WTC11 (cell line): ENCODE measurements at regions not wholly inside any gene's neighbourhood (a gene's known extent, or its start where the extent isn't known, plus 50 kb on each side); places are given as distances from the start of the nearest gene placed in this dataset.
"Not testable (repeated sequence)": the region's sequence is repeated elsewhere in the genome, so short reads cannot be mapped to it uniquely, and the experiment has no call there.

Experiments used
- ATAC-seq: fragments of 200-7000 bp; cut with Tn5 transposase; 2 replicates; pipeline ENCODE4 v1.10.0; 2021; ENCODE audit warnings: mild to moderate bottlenecking, moderate library complexity
- CTCF ChIA-PET: fragments of 300-600 bp; sonication (Branson Sonifier 250); formaldehyde crosslinking; loops from one replicate; lab custom pipeline; 2021; ENCODE audit warnings: antibody characterized with exemption; lab: Charles Lee
- POLR2A ChIA-PET: fragments of 350-600 bp; sonication (Branson Sonifier 250); formaldehyde crosslinking; loops from one replicate; lab custom pipeline; 2021; ENCODE audit warnings: antibody characterized with exemption; lab: Charles Lee
- DNase-seq: peaks from one replicate; pipeline ENCODE4 v3.0.0; 2021; ENCODE audit warnings: low spot score
- H3K27ac Mint-ChIP-seq: 2 replicates; pipeline ENCODE4 v1.8.0; 2021; ENCODE audit warnings: mixed read lengths
- H3K27me3 Mint-ChIP-seq: 2 replicates; pipeline ENCODE4 v1.8.0; 2021; ENCODE audit warnings: low read depth, mild to moderate bottlenecking, moderate library complexity, mixed read lengths
- H3K36me3 Mint-ChIP-seq: 2 replicates; pipeline ENCODE4 v1.8.0; 2021; ENCODE audit warnings: mixed read lengths
- H3K4me1 Mint-ChIP-seq: 2 replicates; pipeline ENCODE4 v1.8.0; 2022; ENCODE audit warnings: mixed read lengths
- H3K4me3 Mint-ChIP-seq: 2 replicates; pipeline ENCODE4 v1.8.0; 2021; ENCODE audit warnings: mild to moderate bottlenecking, moderate library complexity, mixed read lengths
- H3K9me3 Mint-ChIP-seq: 2 replicates; pipeline ENCODE4 v1.8.0; 2021; ENCODE audit warnings: mixed read lengths

- H3K36me3 Mint-ChIP-seq, H3K4me1 Mint-ChIP-seq, ATAC-seq, POLR2A ChIA-PET, H3K27me3 Mint-ChIP-seq, H3K27ac Mint-ChIP-seq, H3K9me3 Mint-ChIP-seq, CTCF ChIA-PET, DNase-seq, H3K4me3 Mint-ChIP-seq: not testable (repeated sequence)
Observed at GRCh38 chr2:110311713-110312444, 99.5 kb upstream of the MTLN start.

GRCh38 chr2:110310988-110311475 lies 98.7 kb upstream of the MTLN start:
- H3K9me3 Mint-ChIP-seq, DNase-seq, H3K4me1 Mint-ChIP-seq, POLR2A ChIA-PET, H3K36me3 Mint-ChIP-seq, CTCF ChIA-PET, H3K27ac Mint-ChIP-seq, H3K27me3 Mint-ChIP-seq, ATAC-seq, H3K4me3 Mint-ChIP-seq: not testable (repeated sequence)

GRCh38 chr2:110308728-110309127 lies 96.4 kb upstream of the MTLN start:
- H3K4me1 Mint-ChIP-seq, CTCF ChIA-PET, H3K4me3 Mint-ChIP-seq, H3K27ac Mint-ChIP-seq, ATAC-seq, H3K36me3 Mint-ChIP-seq, DNase-seq, H3K27me3 Mint-ChIP-seq, H3K9me3 Mint-ChIP-seq, POLR2A ChIA-PET: not testable (repeated sequence)

GRCh38 chr2:110292807-110293206 lies 80.5 kb upstream of the MTLN start:
- H3K27ac Mint-ChIP-seq, CTCF ChIA-PET, H3K36me3 Mint-ChIP-seq: not testable (repeated sequence)

GRCh38 chr2:110291909-110292579 lies 79.7 kb upstream of the MTLN start:
- H3K27ac Mint-ChIP-seq, H3K27me3 Mint-ChIP-seq, POLR2A ChIA-PET, H3K36me3 Mint-ChIP-seq, H3K4me1 Mint-ChIP-seq, H3K4me3 Mint-ChIP-seq, DNase-seq, CTCF ChIA-PET, H3K9me3 Mint-ChIP-seq, ATAC-seq: not testable (repeated sequence)

More at GRCh38 chr2:110292807-110293206, 80.5 kb upstream of the MTLN start:
- H3K9me3 Mint-ChIP-seq, POLR2A ChIA-PET, ATAC-seq, H3K27me3 Mint-ChIP-seq, H3K4me1 Mint-ChIP-seq, H3K4me3 Mint-ChIP-seq, DNase-seq: not testable (repeated sequence)

- H3K4me3 Mint-ChIP-seq, H3K27ac Mint-ChIP-seq, POLR2A ChIA-PET, H3K27me3 Mint-ChIP-seq, CTCF ChIA-PET, DNase-seq, H3K9me3 Mint-ChIP-seq, H3K36me3 Mint-ChIP-seq, H3K4me1 Mint-ChIP-seq: not testable (repeated sequence)
- ATAC-seq, result peak; percentile 79
Observed at GRCh38 chr2:110287817-110288216, 75.5 kb upstream of the MTLN start.

GRCh38 chr2:110287253-110287652 lies 74.9 kb upstream of the MTLN start:
- POLR2A ChIA-PET, H3K4me1 Mint-ChIP-seq, H3K27me3 Mint-ChIP-seq, H3K36me3 Mint-ChIP-seq, ATAC-seq, H3K27ac Mint-ChIP-seq, H3K4me3 Mint-ChIP-seq, CTCF ChIA-PET, H3K9me3 Mint-ChIP-seq, DNase-seq: not testable (repeated sequence)

GRCh38 chr2:110285002-110285401 lies 72.7 kb upstream of the MTLN start:
- H3K9me3 Mint-ChIP-seq, CTCF ChIA-PET, H3K27me3 Mint-ChIP-seq, ATAC-seq, DNase-seq, H3K4me3 Mint-ChIP-seq, H3K36me3 Mint-ChIP-seq, H3K27ac Mint-ChIP-seq, POLR2A ChIA-PET, H3K4me1 Mint-ChIP-seq: not testable (repeated sequence)

- H3K4me1 Mint-ChIP-seq, CTCF ChIA-PET, ATAC-seq, H3K4me3 Mint-ChIP-seq, H3K27ac Mint-ChIP-seq, POLR2A ChIA-PET, H3K36me3 Mint-ChIP-seq, H3K9me3 Mint-ChIP-seq, H3K27me3 Mint-ChIP-seq, DNase-seq: not testable (repeated sequence)
Observed at GRCh38 chr2:110280804-110281203, 68.5 kb upstream of the MTLN start.

GRCh38 chr2:110277054-110277453 lies 64.7 kb upstream of the MTLN start:
- H3K27ac Mint-ChIP-seq, CTCF ChIA-PET, H3K4me3 Mint-ChIP-seq, H3K36me3 Mint-ChIP-seq, H3K4me1 Mint-ChIP-seq, DNase-seq, H3K9me3 Mint-ChIP-seq, ATAC-seq, POLR2A ChIA-PET, H3K27me3 Mint-ChIP-seq: not testable (repeated sequence)

GRCh38 chr2:110276092-110276491 lies 63.7 kb upstream of the MTLN start:
- POLR2A ChIA-PET, H3K9me3 Mint-ChIP-seq, CTCF ChIA-PET: not testable (repeated sequence)

GRCh38 chr2:110269674-110270073 lies 57.3 kb upstream of the MTLN start:
- H3K27ac Mint-ChIP-seq, ATAC-seq, DNase-seq, POLR2A ChIA-PET, H3K36me3 Mint-ChIP-seq, CTCF ChIA-PET, H3K9me3 Mint-ChIP-seq, H3K4me1 Mint-ChIP-seq, H3K4me3 Mint-ChIP-seq, H3K27me3 Mint-ChIP-seq: not testable (repeated sequence)

More at GRCh38 chr2:110276092-110276491, 63.7 kb upstream of the MTLN start:
- H3K27me3 Mint-ChIP-seq, H3K4me1 Mint-ChIP-seq, H3K27ac Mint-ChIP-seq, H3K4me3 Mint-ChIP-seq, H3K36me3 Mint-ChIP-seq, DNase-seq, ATAC-seq: not testable (repeated sequence)
